HL-60 (cell line): ENCODE measurements at regions not wholly inside any gene's neighbourhood (a gene's known extent, or its start where the extent isn't known, plus 50 kb on each side); places are given as distances from the start of the nearest gene placed in this dataset.
"Not testable (repeated sequence)": the region's sequence is repeated elsewhere in the genome, so short reads cannot be mapped to it uniquely, and the experiment has no call there.

Source experiments
- GABPA ChIP-seq: IDR thresholded peaks from 2 replicates; pipeline ENCODE4 v1.6.1; 2012; ENCODE audit warnings: low read depth
- POLR2AphosphoS5 ChIP-seq: IDR thresholded peaks from 2 replicates; pipeline ENCODE4 v1.6.1; 2012; ENCODE audit warnings: low read depth
- SPI1 ChIP-seq: IDR thresholded peaks from 2 replicates; pipeline ENCODE4 v1.6.1; 2012; ENCODE audit warnings: low read depth, mild to moderate bottlenecking, borderline replicate concordance
- TF ChIP-seq, protein P1 (sequence below): IDR thresholded peaks from 2 replicates; pipeline ENCODE4 v1.6.1; 2012; ENCODE audit warnings: low read depth; ENCODE audit not compliant: insufficient replicate concordance
- TF ChIP-seq, protein P2 (sequence below): IDR thresholded peaks from one replicate; pipeline ENCODE4 v1.5.1; 2011; ENCODE audit warnings: low read length, control low read depth, inconsistent platforms; ENCODE audit not compliant: insufficient read depth

DNA sequence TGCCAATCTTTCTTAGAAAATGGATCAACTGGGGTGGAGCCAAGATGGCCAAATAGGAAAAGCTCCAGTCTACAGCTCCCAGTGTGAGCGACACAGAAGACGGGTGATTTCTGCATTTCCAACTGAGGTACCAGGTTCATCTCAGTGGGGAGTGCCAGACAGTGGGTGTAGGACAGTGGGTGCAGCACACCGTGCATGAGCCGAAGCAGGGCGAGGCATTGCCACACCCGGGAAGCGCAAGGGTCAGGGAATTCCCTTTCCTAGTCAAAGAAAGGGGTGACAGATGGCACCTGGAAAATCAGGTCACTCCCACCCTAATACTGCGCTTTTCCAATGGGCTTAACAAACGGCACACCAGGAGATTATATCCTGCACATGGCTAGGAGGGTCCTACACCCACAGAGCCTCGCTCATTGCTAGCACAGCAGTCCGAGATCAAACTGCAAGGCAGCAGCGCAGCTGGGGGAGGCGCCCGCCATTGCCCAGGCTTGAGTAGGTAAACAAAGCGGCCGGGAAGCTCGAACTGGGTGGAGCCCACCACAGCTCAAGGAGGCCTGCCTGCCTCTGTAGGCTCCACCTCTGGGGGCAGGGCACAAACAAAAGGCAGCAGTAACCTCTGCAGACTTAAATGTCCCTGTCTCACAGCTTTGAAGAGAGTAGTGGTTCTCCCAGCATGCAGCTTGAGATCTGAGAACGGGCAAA, 61.3 kb upstream of the LHFPL2 start:
- TF ChIP-seq, protein P1, sequence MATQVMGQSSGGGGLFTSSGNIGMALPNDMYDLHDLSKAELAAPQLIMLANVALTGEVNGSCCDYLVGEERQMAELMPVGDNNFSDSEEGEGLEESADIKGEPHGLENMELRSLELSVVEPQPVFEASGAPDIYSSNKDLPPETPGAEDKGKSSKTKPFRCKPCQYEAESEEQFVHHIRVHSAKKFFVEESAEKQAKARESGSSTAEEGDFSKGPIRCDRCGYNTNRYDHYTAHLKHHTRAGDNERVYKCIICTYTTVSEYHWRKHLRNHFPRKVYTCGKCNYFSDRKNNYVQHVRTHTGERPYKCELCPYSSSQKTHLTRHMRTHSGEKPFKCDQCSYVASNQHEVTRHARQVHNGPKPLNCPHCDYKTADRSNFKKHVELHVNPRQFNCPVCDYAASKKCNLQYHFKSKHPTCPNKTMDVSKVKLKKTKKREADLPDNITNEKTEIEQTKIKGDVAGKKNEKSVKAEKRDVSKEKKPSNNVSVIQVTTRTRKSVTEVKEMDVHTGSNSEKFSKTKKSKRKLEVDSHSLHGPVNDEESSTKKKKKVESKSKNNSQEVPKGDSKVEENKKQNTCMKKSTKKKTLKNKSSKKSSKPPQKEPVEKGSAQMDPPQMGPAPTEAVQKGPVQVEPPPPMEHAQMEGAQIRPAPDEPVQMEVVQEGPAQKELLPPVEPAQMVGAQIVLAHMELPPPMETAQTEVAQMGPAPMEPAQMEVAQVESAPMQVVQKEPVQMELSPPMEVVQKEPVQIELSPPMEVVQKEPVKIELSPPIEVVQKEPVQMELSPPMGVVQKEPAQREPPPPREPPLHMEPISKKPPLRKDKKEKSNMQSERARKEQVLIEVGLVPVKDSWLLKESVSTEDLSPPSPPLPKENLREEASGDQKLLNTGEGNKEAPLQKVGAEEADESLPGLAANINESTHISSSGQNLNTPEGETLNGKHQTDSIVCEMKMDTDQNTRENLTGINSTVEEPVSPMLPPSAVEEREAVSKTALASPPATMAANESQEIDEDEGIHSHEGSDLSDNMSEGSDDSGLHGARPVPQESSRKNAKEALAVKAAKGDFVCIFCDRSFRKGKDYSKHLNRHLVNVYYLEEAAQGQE, result not testable (repeated sequence)
- TF ChIP-seq, protein P2, sequence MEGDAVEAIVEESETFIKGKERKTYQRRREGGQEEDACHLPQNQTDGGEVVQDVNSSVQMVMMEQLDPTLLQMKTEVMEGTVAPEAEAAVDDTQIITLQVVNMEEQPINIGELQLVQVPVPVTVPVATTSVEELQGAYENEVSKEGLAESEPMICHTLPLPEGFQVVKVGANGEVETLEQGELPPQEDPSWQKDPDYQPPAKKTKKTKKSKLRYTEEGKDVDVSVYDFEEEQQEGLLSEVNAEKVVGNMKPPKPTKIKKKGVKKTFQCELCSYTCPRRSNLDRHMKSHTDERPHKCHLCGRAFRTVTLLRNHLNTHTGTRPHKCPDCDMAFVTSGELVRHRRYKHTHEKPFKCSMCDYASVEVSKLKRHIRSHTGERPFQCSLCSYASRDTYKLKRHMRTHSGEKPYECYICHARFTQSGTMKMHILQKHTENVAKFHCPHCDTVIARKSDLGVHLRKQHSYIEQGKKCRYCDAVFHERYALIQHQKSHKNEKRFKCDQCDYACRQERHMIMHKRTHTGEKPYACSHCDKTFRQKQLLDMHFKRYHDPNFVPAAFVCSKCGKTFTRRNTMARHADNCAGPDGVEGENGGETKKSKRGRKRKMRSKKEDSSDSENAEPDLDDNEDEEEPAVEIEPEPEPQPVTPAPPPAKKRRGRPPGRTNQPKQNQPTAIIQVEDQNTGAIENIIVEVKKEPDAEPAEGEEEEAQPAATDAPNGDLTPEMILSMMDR, result not testable (repeated sequence)
- not testable (repeated sequence) for TF ChIP-seq POLR2AphosphoS5, GABPA, SPI1
